DOHH2 (cell line): ENCODE measurements at regions not wholly inside any gene's neighbourhood (a gene's known extent, or its start where the extent isn't known, plus 50 kb on each side); places are given as distances from the start of the nearest gene placed in this dataset.
"Not testable (repeated sequence)": the region's sequence is repeated elsewhere in the genome, so short reads cannot be mapped to it uniquely, and the experiment has no call there.

Source experiments
- H3F3A ChIP-seq: fragments of 200-600 bp; sonication (generic), shearing (Covaris generic); 2 replicates; pipeline ENCODE4 v1.6.0; 2016; ENCODE audit warnings: antibody characterized with exemption, mild to moderate bottlenecking; ENCODE audit not compliant: control insufficient read depth, insufficient read depth
- H3K27ac ChIP-seq: fragments of 200-600 bp; sonication (generic); 2 replicates; pipeline ENCODE4 v1.5.1; 2014; ENCODE audit warnings: low read depth, mild to moderate bottlenecking, low read length, moderate library complexity
- H3K27me3 ChIP-seq: fragments of 200-600 bp; sonication (generic); 2 replicates; pipeline ENCODE4 v1.6.1; 2014; ENCODE audit warnings: mild to moderate bottlenecking, low read length, mixed read lengths; ENCODE audit not compliant: control insufficient read depth
- H3K36me3 ChIP-seq: fragments of 200-600 bp; sonication (generic); 2 replicates; pipeline ENCODE4 v1.6.1; 2014; ENCODE audit warnings: mild to moderate bottlenecking, low read length, moderate library complexity, mixed read lengths; ENCODE audit not compliant: control insufficient read depth
- H3K4me1 ChIP-seq: fragments of 200-600 bp; sonication (generic); 2 replicates; pipeline ENCODE4 v1.6.1; 2014; ENCODE audit warnings: mild to moderate bottlenecking, low read length, mixed read lengths; ENCODE audit not compliant: control insufficient read depth
- H3K4me2 ChIP-seq: fragments of 200-600 bp; sonication (generic); 2 replicates; pipeline ENCODE4 v1.6.0; 2014; ENCODE audit warnings: mild to moderate bottlenecking, low read length, moderate library complexity
- H3K4me3 ChIP-seq: fragments of 200-600 bp; sonication (generic); 2 replicates; pipeline ENCODE4 v1.5.1; 2014; ENCODE audit warnings: mild to moderate bottlenecking, low read length, mixed read lengths
- H3K79me2 ChIP-seq: fragments of 200-600 bp; sonication (generic); 2 replicates; pipeline ENCODE4 v1.6.1; 2014; ENCODE audit warnings: mild to moderate bottlenecking, low read length, mixed read lengths; ENCODE audit not compliant: control insufficient read depth
- H3K9me2 ChIP-seq: fragments of 200-600 bp; sonication (generic); replicated peaks from 2 replicates; pipeline ENCODE4 v1.6.1; 2014; ENCODE audit warnings: mild to moderate bottlenecking, low read length, mixed read lengths; ENCODE audit not compliant: control insufficient read depth
- H3K9me3 ChIP-seq: fragments of 200-600 bp; sonication (generic); 2 replicates; pipeline ENCODE4 v1.6.1; 2014; ENCODE audit warnings: antibody characterized with exemption, low read length, mixed read lengths; ENCODE audit not compliant: control insufficient read depth, insufficient read depth
- H4K20me1 ChIP-seq: fragments of 200-600 bp; sonication (generic); 2 replicates; pipeline ENCODE4 v1.6.0; 2014; ENCODE audit warnings: low read depth, mild to moderate bottlenecking, antibody characterized with exemption, low read length, moderate library complexity; ENCODE audit not compliant: control insufficient read depth, insufficient read depth
- CTCF ChIP-seq: fragments of 200-600 bp; sonication (generic); IDR thresholded peaks from one replicate; pipeline ENCODE4 v1.5.1; 2014; ENCODE audit warnings: antibody characterized with exemption, mild to moderate bottlenecking, low read depth, low read length; ENCODE audit not compliant: poor library complexity, severe bottlenecking
- EZH2phosphoT487 ChIP-seq: fragments of 200-600 bp; sonication (generic); IDR thresholded peaks from 2 replicates; pipeline ENCODE4 v1.6.1; 2017; ENCODE audit warnings: borderline replicate concordance, mild to moderate bottlenecking, antibody characterized with exemption, low read length, moderate library complexity, mixed read lengths

DNA sequence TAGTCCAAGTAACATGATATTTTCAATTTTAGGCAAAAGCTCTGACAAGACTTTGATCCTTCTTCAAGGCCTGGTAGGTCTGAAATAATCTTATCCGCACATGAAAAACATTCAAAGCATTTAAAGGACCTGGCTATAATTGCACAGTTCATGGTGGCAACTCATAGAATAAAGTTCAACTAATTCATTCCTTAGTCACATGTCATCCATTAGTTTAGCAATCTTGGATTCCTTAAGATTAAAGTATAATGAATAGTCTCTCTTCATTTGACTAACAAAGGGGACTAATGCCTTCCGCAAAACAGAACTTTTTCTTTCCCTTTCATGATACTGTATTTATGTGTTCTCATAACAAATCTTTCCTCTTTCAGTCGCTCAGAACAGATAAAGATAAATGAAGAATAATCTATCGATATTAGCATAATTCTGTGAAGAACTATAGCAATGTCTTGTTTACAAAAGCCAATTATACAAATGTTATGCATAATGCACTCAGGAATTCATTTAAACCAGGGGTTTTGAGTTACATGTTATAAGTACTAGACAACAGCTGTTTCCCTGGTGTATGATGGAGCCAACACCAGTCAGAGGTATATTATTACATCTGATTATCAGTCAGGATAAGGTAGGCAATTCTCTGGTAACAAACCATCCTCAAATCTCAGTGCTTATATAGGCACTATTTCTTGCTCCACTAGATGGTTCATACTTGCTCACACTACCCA is 172.5 kb downstream of the POTEB3 start:
- no peaks in the 10 kb centered on the region for H3K27me3 ChIP-seq
- H3F3A ChIP-seq = peaks cover 4% of the 10 kb centered on the region; the same call in 1 of the 2 replicates
- H3K36me3 ChIP-seq = no peaks in the 10 kb centered on the region
- peaks cover 25% of the 10 kb centered on the region for H3K4me1 ChIP-seq
- H3K9me3 ChIP-seq = peaks cover 1% of the 10 kb centered on the region; the same call in 1 of the 2 replicates
- H3K27ac ChIP-seq = no peak overlapping the region
- H3K4me3 ChIP-seq = no peak overlapping the region
- no peaks in the 10 kb centered on the region for H3K9me2 ChIP-seq
- H3K4me2 ChIP-seq = no peak overlapping the region
- no peaks in the 10 kb centered on the region for H3K79me2 ChIP-seq
- H4K20me1 ChIP-seq = no peaks in the 10 kb centered on the region
- TF ChIP-seq CTCF = no peak
- no peak for TF ChIP-seq EZH2phosphoT487

GRCh38 chr15:21267226-21267625 is 173.1 kb downstream of the POTEB3 start:
- H3K9me3 ChIP-seq = peaks cover 8% of the 10 kb centered on the region; the same call in 1 of the 2 replicates
- H3K4me3 ChIP-seq = no peak overlapping the region
- no peak for TF ChIP-seq CTCF
- TF ChIP-seq EZH2phosphoT487 = no peak
- H4K20me1 ChIP-seq = no peaks in the 10 kb centered on the region
- H3K4me1 ChIP-seq = peaks cover 24% of the 10 kb centered on the region
- no peak overlapping the region for H3K27ac ChIP-seq
- no peaks in the 10 kb centered on the region for H3K9me2 ChIP-seq
- no peak overlapping the region for H3K4me2 ChIP-seq
- no peaks in the 10 kb centered on the region for H3K79me2 ChIP-seq
- H3K36me3 ChIP-seq = no peaks in the 10 kb centered on the region
- no peaks in the 10 kb centered on the region for H3K27me3 ChIP-seq
- no peaks in the 10 kb centered on the region for H3F3A ChIP-seq

DNA sequence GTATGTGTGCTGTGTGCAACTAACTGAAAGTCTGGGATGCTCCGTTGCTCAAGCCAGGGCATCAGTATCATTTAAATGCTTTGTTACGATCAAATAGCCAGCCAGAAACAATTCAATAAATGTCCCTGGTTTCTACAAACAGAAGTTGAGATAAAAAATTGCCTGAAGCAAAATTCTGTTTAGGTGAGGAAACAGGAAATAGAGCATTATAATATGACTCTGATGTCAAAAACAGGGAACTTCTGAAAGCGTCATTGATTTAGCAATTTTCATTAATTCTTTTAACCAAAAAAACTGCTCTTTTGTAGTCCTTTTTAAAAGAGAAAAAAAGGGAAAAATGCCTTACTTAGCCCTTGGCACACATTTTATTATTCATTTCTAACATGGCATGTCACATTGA is 174.7 kb downstream of the POTEB3 start:
- not testable (repeated sequence) for H3K27me3 ChIP-seq, H3K36me3 ChIP-seq, H3K4me2 ChIP-seq, H3K9me2 ChIP-seq, H4K20me1 ChIP-seq, H3K79me2 ChIP-seq, H3F3A ChIP-seq, H3K27ac ChIP-seq, H3K4me3 ChIP-seq, H3K4me1 ChIP-seq
- H3K9me3 ChIP-seq = peaks cover 21% of the 10 kb centered on the region; the same call in 1 of the 2 replicates

DNA sequence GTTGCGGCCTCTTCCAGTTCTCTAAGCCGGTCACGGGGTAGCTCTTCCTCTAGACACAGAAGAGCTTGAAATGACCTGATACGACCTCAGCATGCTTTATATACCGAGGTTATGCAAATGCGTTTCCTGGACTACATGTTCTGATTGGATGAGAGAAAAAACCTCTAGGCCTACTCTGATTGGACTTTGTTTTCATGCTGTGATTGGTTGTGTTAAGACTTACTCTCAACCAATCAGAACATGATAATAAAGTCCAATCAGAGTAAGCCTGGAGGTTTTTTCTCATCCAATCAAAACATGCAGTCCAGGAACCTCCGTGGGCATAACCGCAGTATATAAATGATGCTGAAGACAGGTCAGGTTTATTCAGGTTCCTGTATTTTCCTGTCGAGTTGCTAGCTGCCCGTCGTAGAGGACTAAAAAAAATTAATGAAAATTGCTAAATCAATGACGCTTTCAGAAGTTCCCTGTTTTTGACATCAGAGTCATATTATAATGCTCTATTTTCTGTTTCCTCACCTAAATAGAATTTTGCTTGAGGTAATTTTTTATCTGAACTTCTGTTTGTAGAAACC is 177.4 kb downstream of the POTEB3 start:
- Histone ChIP-seq H3K9me2 (no peaks in the 10 kb centered on the region), H3F3A (no peaks in the 10 kb centered on the region), H3K9me3 (peaks cover 21% of the 10 kb centered on the region; the same call in 1 of the 2 replicates), H4K20me1 (no peaks in the 10 kb centered on the region), H3K4me3 (no peak overlapping the region), H3K79me2 (no peaks in the 10 kb centered on the region), H3K27me3 (no peaks in the 10 kb centered on the region), H3K4me2 (no peak overlapping the region), H3K4me1 (peaks cover 7% of the 10 kb centered on the region), H3K36me3 (no peaks in the 10 kb centered on the region), H3K27ac (no peak overlapping the region)
- no peak for TF ChIP-seq EZH2phosphoT487
- no peak for TF ChIP-seq CTCF
